ENCODE measurements at regions not wholly inside any gene's neighbourhood (a gene's known extent, or its start where the extent isn't known, plus 50 kb on each side); places are given as distances from the start of the nearest gene placed in this dataset.

DNA sequence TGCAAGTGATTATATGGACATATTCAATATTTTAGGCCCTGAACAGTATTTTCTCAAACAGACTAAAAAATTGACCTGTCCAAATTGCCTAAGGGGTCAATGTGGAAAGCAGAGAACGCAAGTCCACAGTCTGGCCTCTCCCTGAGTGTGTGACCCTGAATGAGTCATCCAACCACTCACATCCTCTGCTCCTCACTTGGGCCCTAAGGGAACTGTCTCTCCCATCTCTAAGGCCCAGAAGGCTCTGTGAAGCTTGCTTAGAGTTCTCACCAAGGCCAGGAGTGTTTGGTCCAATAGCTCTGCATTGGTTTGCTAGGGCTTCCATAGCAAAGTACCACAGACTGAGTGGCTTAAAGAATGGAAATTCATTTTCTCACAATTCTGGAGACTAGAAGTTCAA is 155.1 kb downstream of the LSM5 start:
- Histone ChIP-seq H3K27ac (no peak overlapping the region), H3K9me3 (no peaks in the 10 kb centered on the region), H3K27me3 (no peaks in the 10 kb centered on the region), H3K4me1 (no peaks in the 10 kb centered on the region), H3K4me3 (no peak overlapping the region), H3K36me3 (no peaks in the 10 kb centered on the region)
- no peak for TF ChIP-seq POLR2A (IDR thresholded peaks at IDR 0.05)
- TF ChIP-seq, protein P1, sequence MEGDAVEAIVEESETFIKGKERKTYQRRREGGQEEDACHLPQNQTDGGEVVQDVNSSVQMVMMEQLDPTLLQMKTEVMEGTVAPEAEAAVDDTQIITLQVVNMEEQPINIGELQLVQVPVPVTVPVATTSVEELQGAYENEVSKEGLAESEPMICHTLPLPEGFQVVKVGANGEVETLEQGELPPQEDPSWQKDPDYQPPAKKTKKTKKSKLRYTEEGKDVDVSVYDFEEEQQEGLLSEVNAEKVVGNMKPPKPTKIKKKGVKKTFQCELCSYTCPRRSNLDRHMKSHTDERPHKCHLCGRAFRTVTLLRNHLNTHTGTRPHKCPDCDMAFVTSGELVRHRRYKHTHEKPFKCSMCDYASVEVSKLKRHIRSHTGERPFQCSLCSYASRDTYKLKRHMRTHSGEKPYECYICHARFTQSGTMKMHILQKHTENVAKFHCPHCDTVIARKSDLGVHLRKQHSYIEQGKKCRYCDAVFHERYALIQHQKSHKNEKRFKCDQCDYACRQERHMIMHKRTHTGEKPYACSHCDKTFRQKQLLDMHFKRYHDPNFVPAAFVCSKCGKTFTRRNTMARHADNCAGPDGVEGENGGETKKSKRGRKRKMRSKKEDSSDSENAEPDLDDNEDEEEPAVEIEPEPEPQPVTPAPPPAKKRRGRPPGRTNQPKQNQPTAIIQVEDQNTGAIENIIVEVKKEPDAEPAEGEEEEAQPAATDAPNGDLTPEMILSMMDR (IDR thresholded peaks at IDR 0.05): no peak
- intact Hi-C loops (cut with DNase I; ENCODE audit: low total_unique reads): no loop called here
- DNase-seq: no peak

DNA sequence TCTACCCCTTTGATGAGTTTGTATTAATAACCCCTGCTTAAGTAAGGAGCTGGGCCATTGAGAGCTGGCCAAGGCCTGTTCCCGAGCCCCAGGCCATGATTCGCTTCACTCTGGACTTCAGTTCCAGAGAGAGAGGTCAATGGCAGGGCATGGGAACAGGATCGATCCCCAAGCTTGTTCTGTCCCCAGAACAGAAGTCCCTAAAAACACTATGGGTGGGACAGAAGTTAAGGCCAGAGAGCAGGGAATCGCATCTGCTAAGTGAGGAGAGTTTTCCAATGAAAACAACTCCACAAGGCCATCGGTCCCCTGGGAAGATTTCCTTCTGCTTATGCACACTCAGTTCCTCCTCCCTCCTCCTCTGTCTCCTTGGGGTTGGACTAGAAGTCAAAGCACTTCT is 159.6 kb downstream of the LSM5 start:
- Histone ChIP-seq H3K27me3 (no peaks in the 10 kb centered on the region), H3K27ac (no peak overlapping the region), H3K9me3 (no peaks in the 10 kb centered on the region), H3K4me1 (no peaks in the 10 kb centered on the region), H3K36me3 (no peaks in the 10 kb centered on the region), H3K4me3 (no peak overlapping the region)
- no peak for TF ChIP-seq POLR2A (IDR thresholded peaks at IDR 0.05)
- TF ChIP-seq, protein P1 (IDR thresholded peaks at IDR 0.05): no peak
- DNase-seq: no peak
- intact Hi-C loops (cut with DNase I; ENCODE audit: low total_unique reads): no loop called here

GRCh38 chr7:32326078-32326477 is 164.1 kb downstream of the LSM5 start:
- DNase-seq: no peak
- H3K27me3 ChIP-seq: no peaks in the 10 kb centered on the region
- no peak overlapping the region for H3K27ac ChIP-seq
- H3K4me3 ChIP-seq: no peak overlapping the region
- H3K9me3 ChIP-seq: no peaks in the 10 kb centered on the region
- H3K4me1 ChIP-seq: no peaks in the 10 kb centered on the region
- TF ChIP-seq, protein P1 (IDR thresholded peaks at IDR 0.05): no peak
- no peak for TF ChIP-seq POLR2A (IDR thresholded peaks at IDR 0.05)
- intact Hi-C loops (cut with DNase I; ENCODE audit: low total_unique reads): no loop called here
- no peaks in the 10 kb centered on the region for H3K36me3 ChIP-seq

- intact Hi-C loops (cut with DNase I; ENCODE audit: low total_unique reads): no loop called here
- Histone ChIP-seq H3K27ac (no peak overlapping the region), H3K4me1 (no peaks in the 10 kb centered on the region), H3K9me3 (no peaks in the 10 kb centered on the region), H3K36me3 (no peaks in the 10 kb centered on the region), H3K4me3 (no peak overlapping the region), H3K27me3 (no peaks in the 10 kb centered on the region)
- DNase-seq: no peak
- TF ChIP-seq POLR2A (IDR thresholded peaks at IDR 0.05): no peak
- TF ChIP-seq, protein P1 (IDR thresholded peaks at IDR 0.05): no peak
These were observed 166.5 kb downstream of the LSM5 start for GRCh38 chr7:32323712-32324111.

DNA sequence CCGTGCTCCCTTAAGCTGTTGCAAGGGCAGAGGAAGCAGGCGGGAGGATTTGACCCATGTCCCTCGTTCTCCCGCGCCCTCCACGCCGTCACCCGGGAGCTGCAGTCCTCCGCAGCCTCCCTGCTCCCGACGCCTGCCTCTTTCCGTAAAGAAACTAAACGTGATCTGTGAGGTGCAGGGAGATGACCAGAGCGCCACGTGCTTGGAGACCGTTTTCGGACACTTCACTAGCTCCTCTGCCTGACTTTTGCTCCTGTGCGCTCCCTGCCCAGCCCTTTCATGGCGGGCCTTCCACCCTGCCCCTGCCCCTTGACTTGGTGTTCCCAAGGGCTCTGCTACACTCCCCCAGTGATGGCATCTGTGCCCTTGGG is 171.2 kb downstream of the LSM5 start:
- Histone ChIP-seq H3K36me3 (no peaks in the 10 kb centered on the region), H3K4me3 (no peak overlapping the region), H3K4me1 (no peaks in the 10 kb centered on the region), H3K27me3 (no peaks in the 10 kb centered on the region), H3K9me3 (no peaks in the 10 kb centered on the region), H3K27ac (no peak overlapping the region)
- intact Hi-C loops (cut with DNase I; ENCODE audit: low total_unique reads): no loop called here
- DNase-seq: no peak
- TF ChIP-seq POLR2A (IDR thresholded peaks at IDR 0.05): no peak
- TF ChIP-seq, protein P1 (IDR thresholded peaks at IDR 0.05): no peak

Measured in uterus (tissue), 3 donors.